SK-N-SH (cell line): ENCODE measurements at regions not wholly inside any gene's neighbourhood (a gene's known extent, or its start where the extent isn't known, plus 50 kb on each side); places are given as distances from the start of the nearest gene placed in this dataset.

Experiments
- CTCF ChIA-PET: fragments of 300-600, 350-600 bp; formaldehyde crosslinking; extraction: SDS; loops from one replicate; lab custom pipeline; 2021; lab: Yijun Ruan, JAX
- POLR2A ChIA-PET: fragments of 350-600 bp; sonication (Branson Sonifier 250); formaldehyde crosslinking; extraction: SDS; loops from one replicate; lab custom pipeline; 2020; ENCODE audit warnings: antibody characterized with exemption, inconsistent platforms; lab: Yijun Ruan, JAX
- DNase-seq: peaks from one replicate; pipeline ENCODE4 v3.0.0; 2012
- H2AFZ ChIP-seq: fragments of 200-600 bp; sonication (generic); 2 replicates; pipeline ENCODE4 v1.8.1; 2016; ENCODE audit warnings: antibody characterized with exemption, mild to moderate bottlenecking, low read depth
- H3F3A ChIP-seq: fragments of 200-600 bp; sonication (generic); replicated peaks from 2 replicates; pipeline ENCODE3; 2016; ENCODE audit warnings: antibody characterized with exemption, mild to moderate bottlenecking; ENCODE audit not compliant: insufficient read depth
- H3K27ac ChIP-seq, 2 experiments: fragments of 200-500 bp in 1 of 2; fragments of 200-600 bp in 1 of 2; sonication (Bioruptor generic) in 1 of 2; sonication (generic), shearing (Covaris generic) in 1 of 2; 2 replicates each; pipeline versions ENCODE4 v1.5.1 to v1.6.1; 2014 to 2016; ENCODE audit warnings: low read depth in 2 of 2, inconsistent platforms in 1 of 2, low read length in 1 of 2, mild to moderate bottlenecking in 1 of 2, mixed read lengths in 1 of 2
- H3K27me3 ChIP-seq: fragments of 200-600 bp; sonication (generic), shearing (Covaris generic); 2 replicates; pipeline ENCODE4 v1.6.1; 2016; ENCODE audit warnings: mixed run types; ENCODE audit not compliant: insufficient read depth
- H3K36me3 ChIP-seq, 2 experiments: fragments of 200-500 bp in 1 of 2; fragments of 200-600 bp in 1 of 2; sonication (Bioruptor generic) in 1 of 2; sonication (generic) in 1 of 2; replicated peaks in 1 of 2; 2 replicates each; pipeline versions ENCODE3 to v1.5.1; 2014 to 2016; ENCODE audit warnings: low read length in 1 of 2, mild to moderate bottlenecking in 1 of 2; ENCODE audit not compliant: insufficient read depth in 2 of 2, control insufficient read depth in 1 of 2
- H3K4me1 ChIP-seq, 2 experiments: fragments of 200-500 bp in 1 of 2; fragments of 200-600 bp in 1 of 2; sonication (Bioruptor generic) in 1 of 2; sonication (generic), shearing (Covaris generic) in 1 of 2; 2 replicates each; pipeline versions ENCODE4 v1.5.1 to v1.6.1; 2014 to 2016; ENCODE audit warnings: low read depth in 1 of 2, low read length in 1 of 2, mixed run types in 1 of 2; ENCODE audit not compliant: insufficient read depth in 2 of 2, control insufficient read depth in 1 of 2
- H3K4me2 ChIP-seq: fragments of 200-600 bp; sonication (generic), shearing (Covaris generic); 2 replicates; pipeline ENCODE4 v1.6.1; 2017; ENCODE audit warnings: mixed run types
- H3K4me3 ChIP-seq, 2 experiments: fragments of 200-500 bp in 1 of 2; fragments of 200-600 bp in 1 of 2; sonication (Bioruptor generic) in 1 of 2; sonication (generic), shearing (Covaris generic) in 1 of 2; 2 replicates each; pipeline versions ENCODE4 v1.5.1 to v1.8.1; 2014 to 2016; ENCODE audit warnings: low read depth in 2 of 2, inconsistent platforms in 1 of 2, low read length in 1 of 2, mild to moderate bottlenecking in 1 of 2, mixed read lengths in 1 of 2, moderate library complexity in 1 of 2
- H3K79me2 ChIP-seq: fragments of 200-600 bp; sonication (generic); 2 replicates; pipeline ENCODE4 v1.8.1; 2017; ENCODE audit warnings: mild to moderate bottlenecking; ENCODE audit not compliant: insufficient read depth
- H3K9ac ChIP-seq: fragments of 200-600 bp; sonication (generic); 2 replicates; pipeline ENCODE4 v1.6.1; 2017; ENCODE audit warnings: mixed run types
- H3K9me2 ChIP-seq: fragments of 200-600 bp; sonication (generic); 2 replicates; pipeline ENCODE4 v1.6.1; 2017; ENCODE audit warnings: mixed run types
- H3K9me3 ChIP-seq: fragments of 200-600 bp; sonication (generic); 2 replicates; pipeline ENCODE4 v1.6.1; 2017; ENCODE audit warnings: mixed run types, mild to moderate bottlenecking, moderate library complexity
- H4K20me1 ChIP-seq: fragments of 200-600 bp; sonication (generic); 2 replicates; pipeline ENCODE4 v1.6.1; 2017; ENCODE audit warnings: mild to moderate bottlenecking, mixed run types; ENCODE audit not compliant: insufficient read depth
- CHD2 ChIP-seq: fragments of 150-350 bp; IDR thresholded peaks from 2 replicates; pipeline ENCODE4 v1.6.1; 2018; ENCODE audit warnings: low read length; ENCODE audit not compliant: partially characterized antibody
- CTCF ChIP-seq: fragments of 200-600 bp; sonication (generic); IDR thresholded peaks from 2 replicates; pipeline ENCODE4 v1.6.1; 2017; ENCODE audit warnings: antibody characterized with exemption, mild to moderate bottlenecking, moderate library complexity
- FOXJ3 ChIP-seq: sonication (generic); formaldehyde crosslinking; IDR thresholded peaks from 2 replicates; pipeline ENCODE4 v1.5.1; 2020; ENCODE audit warnings: mild to moderate bottlenecking, missing genetic modification reagents
- FOXM1 ChIP-seq: IDR thresholded peaks from 2 replicates; pipeline ENCODE4 v1.4.0; 2012; ENCODE audit warnings: low read depth, mild to moderate bottlenecking
- GABPA ChIP-seq: IDR thresholded peaks from 2 replicates; pipeline ENCODE4 v1.4.0; 2012; ENCODE audit warnings: low read depth, mild to moderate bottlenecking
- IRF3 ChIP-seq: fragments of 150-350 bp; IDR thresholded peaks from 2 replicates; pipeline ENCODE4 v1.6.1; 2016; ENCODE audit warnings: mild to moderate bottlenecking, low read depth, low read length
- MAX ChIP-seq: IDR thresholded peaks from 2 replicates; pipeline ENCODE4 v1.4.0; 2012; ENCODE audit warnings: low read depth
- MEF2A ChIP-seq: IDR thresholded peaks from 2 replicates; pipeline ENCODE4 v1.4.0; 2012; ENCODE audit warnings: low read depth, borderline replicate concordance
- MXI1 ChIP-seq: IDR thresholded peaks from 2 replicates; pipeline ENCODE4 v1.6.1; 2012; ENCODE audit warnings: mild to moderate bottlenecking, low read depth, low read length, improper control_type of control experiment
- NFIC ChIP-seq: IDR thresholded peaks from 2 replicates; pipeline ENCODE4 v1.4.0; 2012; ENCODE audit warnings: borderline replicate concordance
- NRF1 ChIP-seq: IDR thresholded peaks from 2 replicates; pipeline ENCODE4 v1.6.1; 2012; ENCODE audit warnings: low read depth, mild to moderate bottlenecking, low read length
- RFX5 ChIP-seq: IDR thresholded peaks from 2 replicates; pipeline ENCODE4 v1.6.1; 2012; ENCODE audit warnings: mild to moderate bottlenecking, improper control_type of control experiment, low read length
- RXRA ChIP-seq: IDR thresholded peaks from 2 replicates; pipeline ENCODE4 v1.4.0; 2012; ENCODE audit warnings: low read depth, mild to moderate bottlenecking, borderline replicate concordance
- SIN3A ChIP-seq: IDR thresholded peaks from 2 replicates; pipeline ENCODE4 v1.6.1; 2012; ENCODE audit warnings: low read depth, mild to moderate bottlenecking, low read length, moderate library complexity, borderline replicate concordance
- SMC3 ChIP-seq: IDR thresholded peaks from 2 replicates; pipeline ENCODE4 v1.6.1; 2012; ENCODE audit warnings: low read depth, low read length, improper control_type of control experiment
- TCF12 ChIP-seq: IDR thresholded peaks from 2 replicates; pipeline ENCODE4 v1.4.0; 2012
- TEAD4 ChIP-seq: IDR thresholded peaks from 2 replicates; pipeline ENCODE4 v1.4.0; 2012; ENCODE audit warnings: mild to moderate bottlenecking, borderline replicate concordance; ENCODE audit not compliant: insufficient read depth
- USF2 ChIP-seq: fragments of 150-350 bp; IDR thresholded peaks from 2 replicates; pipeline ENCODE4 v1.6.1; 2017; ENCODE audit warnings: antibody characterized with exemption, low read length, low read depth, borderline replicate concordance
- ZBTB33 ChIP-seq: IDR thresholded peaks from 2 replicates; pipeline ENCODE4 v1.4.0; 2012; ENCODE audit warnings: low read depth, borderline replicate concordance

GRCh38 chr2:126536605-126537200, 119.3 kb upstream of the GYPC start:
- TF ChIP-seq NFIC (no peak), MXI1 (no peak), FOXJ3 (CRISPR knock-in tag) (no peak), MAX (no peak), TCF12 (no peak), FOXM1 (no peak), RFX5 (no peak), SIN3A (no peak), USF2 (no peak), IRF3 (no peak), GABPA (no peak), SMC3 (no peak), CTCF (no peak), NRF1 (no peak), CHD2 (no peak), TEAD4 (no peak), RXRA (no peak), MEF2A (no peak), ZBTB33 (no peak)
- Histone ChIP-seq H3K9me3 (no peaks in the 10 kb centered on the region), H3K9me2 (no peaks in the 10 kb centered on the region)

More at GRCh38 chr2:126536605-126537200, 119.3 kb upstream of the GYPC start:
- Histone ChIP-seq H3K36me3 (no peaks in the 10 kb centered on the region), H3K79me2 (no peaks in the 10 kb centered on the region), H3K4me2 (no peak overlapping the region), H3K4me1 (no peaks in the 10 kb centered on the region), H4K20me1 (no peaks in the 10 kb centered on the region), H2AFZ (no peak overlapping the region), H3K9ac (no peak overlapping the region), H3K27me3 (no peaks in the 10 kb centered on the region), H3F3A (no peaks in the 10 kb centered on the region), H3K27ac (no peak overlapping the region), H3K4me3 (no peak overlapping the region)
- ChIA-PET CTCF (interaction anchor here (1.0 kb wide), 1 partner anchor 240 kb away, joined by 5 read pairs; no protein-coding TSS in a partner anchor), POLR2A (no interaction called here)
- DNase-seq, result no peak
